SU-DHL-6 (cell line): ENCODE measurements at regions not wholly inside any gene's neighbourhood (a gene's known extent, or its start where the extent isn't known, plus 50 kb on each side); places are given as distances from the start of the nearest gene placed in this dataset.

Experiments
- EZH2phosphoT487 ChIP-seq: fragments of 200-600 bp; sonication (generic), shearing (Covaris generic); conservative IDR thresholded peaks from 2 replicates; pipeline ENCODE4 v1.6.1; 2018; ENCODE audit warnings: mild to moderate bottlenecking, antibody characterized with exemption, low read length, moderate library complexity, mixed read lengths
- TF ChIP-seq, protein P1 (sequence below): fragments of 200-600 bp; sonication (generic); IDR thresholded peaks from one replicate; pipeline ENCODE4 v1.5.1; 2017; ENCODE audit warnings: antibody characterized with exemption, mild to moderate bottlenecking, low read length, moderate library complexity; ENCODE audit not compliant: insufficient read depth, poor library complexity, severe bottlenecking

DNA sequence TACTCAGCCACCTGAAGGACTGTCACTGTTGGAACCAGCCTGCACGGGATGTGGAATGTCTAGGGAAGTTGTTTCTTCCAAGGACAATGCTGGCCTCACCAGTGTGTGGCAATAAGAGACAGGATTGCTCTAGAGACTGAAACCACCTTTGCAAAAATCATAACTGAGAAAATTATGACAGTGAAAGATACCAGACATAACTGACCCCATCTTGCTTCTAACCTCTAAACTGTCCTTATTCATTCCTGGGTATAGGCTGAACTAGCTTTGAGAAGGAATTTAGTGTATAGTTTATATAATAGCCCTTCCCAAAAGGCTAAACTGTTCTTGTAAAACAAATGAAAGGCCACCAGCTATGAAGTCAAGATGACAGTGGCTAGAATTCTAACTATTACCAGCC is 83.6 kb downstream of the IER5 start:
- TF ChIP-seq, protein P1, sequence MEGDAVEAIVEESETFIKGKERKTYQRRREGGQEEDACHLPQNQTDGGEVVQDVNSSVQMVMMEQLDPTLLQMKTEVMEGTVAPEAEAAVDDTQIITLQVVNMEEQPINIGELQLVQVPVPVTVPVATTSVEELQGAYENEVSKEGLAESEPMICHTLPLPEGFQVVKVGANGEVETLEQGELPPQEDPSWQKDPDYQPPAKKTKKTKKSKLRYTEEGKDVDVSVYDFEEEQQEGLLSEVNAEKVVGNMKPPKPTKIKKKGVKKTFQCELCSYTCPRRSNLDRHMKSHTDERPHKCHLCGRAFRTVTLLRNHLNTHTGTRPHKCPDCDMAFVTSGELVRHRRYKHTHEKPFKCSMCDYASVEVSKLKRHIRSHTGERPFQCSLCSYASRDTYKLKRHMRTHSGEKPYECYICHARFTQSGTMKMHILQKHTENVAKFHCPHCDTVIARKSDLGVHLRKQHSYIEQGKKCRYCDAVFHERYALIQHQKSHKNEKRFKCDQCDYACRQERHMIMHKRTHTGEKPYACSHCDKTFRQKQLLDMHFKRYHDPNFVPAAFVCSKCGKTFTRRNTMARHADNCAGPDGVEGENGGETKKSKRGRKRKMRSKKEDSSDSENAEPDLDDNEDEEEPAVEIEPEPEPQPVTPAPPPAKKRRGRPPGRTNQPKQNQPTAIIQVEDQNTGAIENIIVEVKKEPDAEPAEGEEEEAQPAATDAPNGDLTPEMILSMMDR, result no peak
- no peak for TF ChIP-seq EZH2phosphoT487
